HEK293 (cell line): ENCODE measurements at regions not wholly inside any gene's neighbourhood (a gene's known extent, or its start where the extent isn't known, plus 50 kb on each side); places are given as distances from the start of the nearest gene placed in this dataset.

Experiments used
- CTCF ChIA-PET: fragments of 350-600 bp; formaldehyde crosslinking; extraction: SDS; loops from one replicate; lab custom pipeline; 2021; ENCODE audit warnings: antibody characterized with exemption; lab: Yijun Ruan, JAX
- POLR2A ChIA-PET: fragments of 300-600 bp; formaldehyde crosslinking; extraction: SDS; loops from one replicate; lab custom pipeline; 2020; ENCODE audit warnings: antibody characterized with exemption, inconsistent platforms; lab: Yijun Ruan, JAX
- H3K27ac ChIP-seq: fragments of 200-500 bp; sonication (Bioruptor generic); 2 replicates; pipeline ENCODE4 v1.5.1; 2014; ENCODE audit warnings: low read depth, low read length, control low read depth, inconsistent platforms; ENCODE audit errors: extremely low read depth
- H3K36me3 ChIP-seq, 2 experiments: fragments of 200-500 bp in 1 of 2; sonication (Bioruptor generic) in 1 of 2; 1 replicate in 1 of 2; 2 replicates in 1 of 2; pipeline ENCODE4 v1.5.1; 2014 to 2017; ENCODE audit warnings: inconsistent platforms in 2 of 2, low read length in 2 of 2; ENCODE audit not compliant: control insufficient read depth in 2 of 2, insufficient read depth in 1 of 2
- H3K4me1 ChIP-seq: fragments of 200-500 bp; sonication (Bioruptor generic); 2 replicates; pipeline ENCODE4 v1.5.1; 2014; ENCODE audit warnings: mild to moderate bottlenecking, low read length, inconsistent platforms; ENCODE audit not compliant: control insufficient read depth, insufficient read depth
- H3K4me3 ChIP-seq: 2 replicates; pipeline ENCODE4 v1.5.1; 2011; ENCODE audit warnings: low read depth, mild to moderate bottlenecking, control low read depth, low read length, moderate library complexity
- H3K9me3 ChIP-seq: fragments of 200-500 bp; sonication (Bioruptor generic); 2 replicates; pipeline ENCODE4 v1.5.1; 2014; ENCODE audit warnings: low read depth, low read length, inconsistent platforms; ENCODE audit not compliant: control insufficient read depth, insufficient read depth
- HIC1 ChIP-seq: fragments of 450-650 bp; formaldehyde crosslinking; IDR thresholded peaks from 2 replicates; pipeline ENCODE4 v1.5.1; 2016; ENCODE audit warnings: missing biosample characterization, missing genetic modification characterization
- HOXD13 ChIP-seq: sonication (generic); formaldehyde crosslinking; IDR thresholded peaks from 2 replicates; pipeline ENCODE4 v1.8.0; 2022; ENCODE audit warnings: missing genetic modification reagents, borderline replicate concordance
- PATZ1 ChIP-seq: fragments of 450-650 bp; formaldehyde crosslinking; IDR thresholded peaks from 2 replicates; pipeline ENCODE4 v1.5.1; 2016; ENCODE audit warnings: missing biosample characterization, missing genetic modification characterization
- PRDM4 ChIP-seq: fragments of 450-650 bp; formaldehyde crosslinking; IDR thresholded peaks from 2 replicates; pipeline ENCODE4 v1.5.1; 2017; ENCODE audit warnings: missing biosample characterization, missing genetic modification characterization
- PRDM6 ChIP-seq: fragments of 450-650 bp; formaldehyde crosslinking; IDR thresholded peaks from 2 replicates; pipeline ENCODE4 v1.5.1; 2017; ENCODE audit warnings: missing biosample characterization, missing genetic modification characterization
- SALL2 ChIP-seq: fragments of 450-650 bp; formaldehyde crosslinking; IDR thresholded peaks from 2 replicates; pipeline ENCODE4 v1.5.0; 2017; ENCODE audit warnings: missing biosample characterization, mild to moderate bottlenecking, missing genetic modification characterization, borderline replicate concordance
- SP7 ChIP-seq: fragments of 450-650 bp; formaldehyde crosslinking; IDR thresholded peaks from 2 replicates; pipeline ENCODE4 v1.5.1; 2016; ENCODE audit warnings: missing biosample characterization, missing genetic modification characterization
- YY2 ChIP-seq: fragments of 450-650 bp; formaldehyde crosslinking; IDR thresholded peaks from 2 replicates; pipeline ENCODE4 v1.5.1; 2016; ENCODE audit warnings: missing biosample characterization, missing genetic modification characterization
- ZBTB17 ChIP-seq: fragments of 450-650 bp; formaldehyde crosslinking; IDR thresholded peaks from 2 replicates; pipeline ENCODE4 v1.5.1; 2016; ENCODE audit warnings: missing biosample characterization, missing genetic modification characterization
- ZBTB49 ChIP-seq: fragments of 450-650 bp; formaldehyde crosslinking; IDR thresholded peaks from 2 replicates; pipeline ENCODE4 v1.5.1; 2016; ENCODE audit warnings: missing biosample characterization, missing genetic modification characterization, low read depth
- ZIC2 ChIP-seq: fragments of 450-650 bp; formaldehyde crosslinking; IDR thresholded peaks from 2 replicates; pipeline ENCODE4 v1.5.1; 2016; ENCODE audit warnings: missing biosample characterization, missing genetic modification characterization
- ZNF133 ChIP-seq: fragments of 450-650 bp; formaldehyde crosslinking; IDR thresholded peaks from 2 replicates; pipeline ENCODE4 v1.5.1; 2016; ENCODE audit warnings: missing biosample characterization, missing genetic modification characterization
- ZNF175 ChIP-seq: fragments of 450-650 bp; formaldehyde crosslinking; IDR thresholded peaks from 2 replicates; pipeline ENCODE4 v1.5.1; 2016; ENCODE audit warnings: missing biosample characterization, missing genetic modification characterization
- ZNF2 ChIP-seq: fragments of 450-650 bp; formaldehyde crosslinking; IDR thresholded peaks from 2 replicates; pipeline ENCODE4 v1.5.1; 2016; ENCODE audit warnings: missing biosample characterization, missing genetic modification characterization
- ZNF366 ChIP-seq: fragments of 450-650 bp; formaldehyde crosslinking; conservative IDR thresholded peaks from 2 replicates; pipeline ENCODE4 v1.5.1; 2016; ENCODE audit warnings: missing biosample characterization, missing genetic modification characterization
- ZNF433 ChIP-seq: fragments of 450-650 bp; formaldehyde crosslinking; IDR thresholded peaks from 2 replicates; pipeline ENCODE4 v1.5.1; 2016; ENCODE audit warnings: missing biosample characterization, missing genetic modification characterization, low read depth
- ZNF561 ChIP-seq: fragments of 450-650 bp; IDR thresholded peaks from 2 replicates; pipeline ENCODE4 v1.5.1; 2018; ENCODE audit warnings: missing biosample characterization, missing genetic modification characterization, borderline replicate concordance
- ZNF580 ChIP-seq: fragments of 450-650 bp; formaldehyde crosslinking; IDR thresholded peaks from 2 replicates; pipeline ENCODE4 v1.5.1; 2016; ENCODE audit warnings: missing biosample characterization, missing genetic modification characterization

- no peak overlapping the region for H3K4me3 ChIP-seq
- H3K4me1 ChIP-seq, result no peaks in the 10 kb centered on the region
- TF ChIP-seq ZNF580 (tag by site-specific recombination), result no peak
- no peak for TF ChIP-seq ZNF433
- TF ChIP-seq ZBTB17 (tag by site-specific recombination), result no peak
- TF ChIP-seq PRDM4 (tag by site-specific recombination), result no peak
- TF ChIP-seq SP7 (tag by site-specific recombination), result no peak
- no peak for TF ChIP-seq ZNF366 (tag by site-specific recombination)
- TF ChIP-seq SALL2, result no peak
- TF ChIP-seq ZNF561 (tag by site-specific recombination), result no peak
- no peak for TF ChIP-seq ZNF133 (tag by site-specific recombination)
- no peak for TF ChIP-seq HIC1 (tag by site-specific recombination)
- no peak for TF ChIP-seq ZNF2 (tag by site-specific recombination)
- TF ChIP-seq HOXD13 (CRISPR knock-in tag), result no peak
- TF ChIP-seq YY2 (tag by site-specific recombination), result no peak
- no peak for TF ChIP-seq ZIC2 (tag by site-specific recombination)
- no peak for TF ChIP-seq ZBTB49 (tag by site-specific recombination)
- TF ChIP-seq PRDM6 (tag by site-specific recombination), result no peak
- no peak for TF ChIP-seq PATZ1 (tag by site-specific recombination)
- TF ChIP-seq ZNF175, result no peak
- TF ChIP-seq, all 188 proteins: peak for 0
- POLR2A ChIA-PET, result no interaction called here
- CTCF ChIA-PET, result no interaction called here
- H3K36me3 ChIP-seq, result no peaks in the 10 kb centered on the region
- H3K9me3 ChIP-seq, result no peaks in the 10 kb centered on the region
- no peak overlapping the region for H3K27ac ChIP-seq
These were observed 2144.6 kb upstream of the TENM3 start for GRCh38 chr4:180098586-180098985.
